ENCODE measurements at regions not wholly inside any gene's neighbourhood (a gene's known extent, or its start where the extent isn't known, plus 50 kb on each side); places are given as distances from the start of the nearest gene placed in this dataset.

- no peak for TF ChIP-seq FOXK2 (IDR thresholded peaks at IDR 0.05)
- TF ChIP-seq, protein P1, sequence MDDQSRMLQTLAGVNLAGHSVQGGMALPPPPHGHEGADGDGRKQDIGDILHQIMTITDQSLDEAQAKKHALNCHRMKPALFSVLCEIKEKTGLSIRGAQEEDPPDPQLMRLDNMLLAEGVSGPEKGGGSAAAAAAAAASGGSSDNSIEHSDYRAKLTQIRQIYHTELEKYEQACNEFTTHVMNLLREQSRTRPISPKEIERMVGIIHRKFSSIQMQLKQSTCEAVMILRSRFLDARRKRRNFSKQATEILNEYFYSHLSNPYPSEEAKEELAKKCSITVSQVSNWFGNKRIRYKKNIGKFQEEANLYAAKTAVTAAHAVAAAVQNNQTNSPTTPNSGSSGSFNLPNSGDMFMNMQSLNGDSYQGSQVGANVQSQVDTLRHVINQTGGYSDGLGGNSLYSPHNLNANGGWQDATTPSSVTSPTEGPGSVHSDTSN (IDR thresholded peaks at IDR 0.05; ENCODE audit: insufficient replicate concordance, low read depth, low read length): no peak
- TF ChIP-seq BCL11A (IDR thresholded peaks at IDR 0.05; ENCODE audit: low read depth, low read length): no peak
- no peak for TF ChIP-seq EP300 (IDR thresholded peaks at IDR 0.05; ENCODE audit: borderline replicate concordance in 1 of 2, control insufficient read depth in 1 of 2, low read depth in 2 of 2, low read length in 2 of 2)
- TF ChIP-seq, protein P2, sequence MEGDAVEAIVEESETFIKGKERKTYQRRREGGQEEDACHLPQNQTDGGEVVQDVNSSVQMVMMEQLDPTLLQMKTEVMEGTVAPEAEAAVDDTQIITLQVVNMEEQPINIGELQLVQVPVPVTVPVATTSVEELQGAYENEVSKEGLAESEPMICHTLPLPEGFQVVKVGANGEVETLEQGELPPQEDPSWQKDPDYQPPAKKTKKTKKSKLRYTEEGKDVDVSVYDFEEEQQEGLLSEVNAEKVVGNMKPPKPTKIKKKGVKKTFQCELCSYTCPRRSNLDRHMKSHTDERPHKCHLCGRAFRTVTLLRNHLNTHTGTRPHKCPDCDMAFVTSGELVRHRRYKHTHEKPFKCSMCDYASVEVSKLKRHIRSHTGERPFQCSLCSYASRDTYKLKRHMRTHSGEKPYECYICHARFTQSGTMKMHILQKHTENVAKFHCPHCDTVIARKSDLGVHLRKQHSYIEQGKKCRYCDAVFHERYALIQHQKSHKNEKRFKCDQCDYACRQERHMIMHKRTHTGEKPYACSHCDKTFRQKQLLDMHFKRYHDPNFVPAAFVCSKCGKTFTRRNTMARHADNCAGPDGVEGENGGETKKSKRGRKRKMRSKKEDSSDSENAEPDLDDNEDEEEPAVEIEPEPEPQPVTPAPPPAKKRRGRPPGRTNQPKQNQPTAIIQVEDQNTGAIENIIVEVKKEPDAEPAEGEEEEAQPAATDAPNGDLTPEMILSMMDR (IDR thresholded peaks at IDR 0.05 in 2 of 3, conservative IDR thresholded peaks at IDR 0.05 in 1 of 3; ENCODE audit: control insufficient read depth in 2 of 3, extremely low read depth in 1 of 3, insufficient read depth in 1 of 3, low read depth in 3 of 3, low read length in 3 of 3): no peak
- TF ChIP-seq SP1 (IDR thresholded peaks at IDR 0.05; ENCODE audit: low read depth, low read length): no peak
- TF ChIP-seq POLR2A (IDR thresholded peaks at IDR 0.05; ENCODE audit: low read depth, low read length): no peak
- TF ChIP-seq ATF7 (IDR thresholded peaks at IDR 0.05; ENCODE audit: low read depth): no peak
- TF ChIP-seq JUNB (IDR thresholded peaks at IDR 0.05): no peak
- no peak for TF ChIP-seq IRF5 (IDR thresholded peaks at IDR 0.05; ENCODE audit: borderline replicate concordance)
- TF ChIP-seq SUPT20H (IDR thresholded peaks at IDR 0.05; ENCODE audit: borderline replicate concordance, control insufficient read depth, low read depth, low read length): no peak
- no peak for TF ChIP-seq POLR2AphosphoS5 (IDR thresholded peaks at IDR 0.05; ENCODE audit: low read length)
- no peak for TF ChIP-seq RAD21 (IDR thresholded peaks at IDR 0.05; ENCODE audit: insufficient read depth, low read depth, low read length)
- no peak for TF ChIP-seq ZNF24 (IDR thresholded peaks at IDR 0.05)
These were observed 208.0 kb upstream of the ARRDC3 start for GRCh38 chr5:91591076-91591475.

Data from GM12878 (cell line).